Uterus (tissue), 3 donors: ENCODE measurements at regions not wholly inside any gene's neighbourhood (a gene's known extent, or its start where the extent isn't known, plus 50 kb on each side); places are given as distances from the start of the nearest gene placed in this dataset.

Source experiments
- DNase-seq, 2 donors: peaks; one replicate each; pipeline ENCODE4 v3.0.0-alpha.2; 2019 to 2020
- H3K27ac ChIP-seq, 2 donors: fragments of 200-600 bp; sonication (generic); 1 replicate in 1 of 2; 2 replicates in 1 of 2; pipeline ENCODE4 v1.5.1; 2016 to 2018
- H3K27me3 ChIP-seq, 2 donors: fragments of 200-600 bp; sonication (generic); one replicate each; pipeline ENCODE4 v1.5.1; 2018 to 2019; ENCODE audit warnings: control low read depth in 1 of 2
- H3K36me3 ChIP-seq, 2 donors: fragments of 200-600 bp; sonication (generic); one replicate each; pipeline ENCODE4 v1.5.1; 2019; ENCODE audit warnings: control low read depth in 1 of 2
- H3K4me1 ChIP-seq, 2 donors: fragments of 200-600 bp; sonication (generic); one replicate each; pipeline ENCODE4 v1.5.1; 2018 to 2019; ENCODE audit warnings: control low read depth in 1 of 2
- H3K4me3 ChIP-seq, 2 donors: fragments of 200-600 bp; sonication (generic); 1 replicate in 1 of 2; 2 replicates in 1 of 2; pipeline ENCODE4 v1.5.1; 2018 to 2019; ENCODE audit warnings: mild to moderate bottlenecking in 1 of 2
- H3K9me3 ChIP-seq, 2 donors: fragments of 200-600 bp; sonication (generic); one replicate each; pipeline ENCODE4 v1.5.1; 2019; ENCODE audit warnings: control low read depth in 1 of 2
- CTCF ChIP-seq, 4 experiments: fragments of 200-600 bp in 2 of 4; fragments of 450-650 bp in 2 of 4; sonication (generic) in 2 of 4; IDR thresholded peaks; one replicate each; pipeline ENCODE4 v1.5.1; 2016 to 2019; ENCODE audit warnings: antibody characterized with exemption in 4 of 4, mild to moderate bottlenecking in 2 of 4, moderate library complexity in 1 of 4
- POLR2A ChIP-seq, 2 donors: fragments of 450-650 bp; IDR thresholded peaks; one replicate each; pipeline ENCODE4 v1.6.1; 2016; ENCODE audit warnings: antibody characterized with exemption in 2 of 2, mild to moderate bottlenecking in 1 of 2, moderate library complexity in 1 of 2
- intact Hi-C: fragments of 100-400 bp; cut with DNase I; formaldehyde crosslinking; loops from one replicate; pipeline ENCODE4 v1.15.1; 2023; ENCODE audit warnings: low total_unique reads
- donor health status: DM: yes; HTN: yes; CAD: no.

- Histone ChIP-seq H3K4me3 (no peak overlapping the region), H3K4me1 (no peaks in the 10 kb centered on the region), H3K36me3 (no peaks in the 10 kb centered on the region), H3K27me3 (no peaks in the 10 kb centered on the region), H3K9me3 (no peaks in the 10 kb centered on the region), H3K27ac (no peak overlapping the region)
- intact Hi-C loops = no loop called here
- DNase-seq = no peak
- TF ChIP-seq CTCF (IDR thresholded peaks at IDR 0.05) = no peak
- no peak for TF ChIP-seq POLR2A (IDR thresholded peaks at IDR 0.05)
These were observed 256.5 kb upstream of the GRIA1 start for GRCh38 chr5:153233933-153234332.

- TF ChIP-seq CTCF (IDR thresholded peaks at IDR 0.05) = no peak
- no peak for TF ChIP-seq POLR2A (IDR thresholded peaks at IDR 0.05)
- no peaks in the 10 kb centered on the region for H3K4me1 ChIP-seq
- no peaks in the 10 kb centered on the region for H3K9me3 ChIP-seq
- H3K4me3 ChIP-seq = no peak overlapping the region
- no peaks in the 10 kb centered on the region for H3K27me3 ChIP-seq
- H3K36me3 ChIP-seq = no peaks in the 10 kb centered on the region
- no peak for DNase-seq
- H3K27ac ChIP-seq = no peak overlapping the region
- intact Hi-C loops = no loop called here
These were observed 254.2 kb upstream of the GRIA1 start for GRCh38 chr5:153236319-153236718.

GRCh38 chr5:153237671-153238332 lies 252.7 kb upstream of the GRIA1 start:
- no peak overlapping the region for H3K27ac ChIP-seq
- no peak for DNase-seq
- no peak for TF ChIP-seq POLR2A (IDR thresholded peaks at IDR 0.05)
- no peak for TF ChIP-seq CTCF (IDR thresholded peaks at IDR 0.05)
- H3K4me1 ChIP-seq = no peaks in the 10 kb centered on the region
- no peak overlapping the region for H3K4me3 ChIP-seq
- no peaks in the 10 kb centered on the region for H3K36me3 ChIP-seq
- no peaks in the 10 kb centered on the region for H3K27me3 ChIP-seq
- H3K9me3 ChIP-seq = no peaks in the 10 kb centered on the region
- intact Hi-C loops = no loop called here

GRCh38 chr5:153257381-153257780 lies 233.1 kb upstream of the GRIA1 start:
- no peaks in the 10 kb centered on the region for H3K4me1 ChIP-seq
- intact Hi-C loops = no loop called here
- no peak for DNase-seq
- H3K27me3 ChIP-seq = no peaks in the 10 kb centered on the region
- no peaks in the 10 kb centered on the region for H3K36me3 ChIP-seq
- TF ChIP-seq CTCF (IDR thresholded peaks at IDR 0.05) (no peak), POLR2A (IDR thresholded peaks at IDR 0.05) (no peak)
- no peaks in the 10 kb centered on the region for H3K9me3 ChIP-seq
- no peak overlapping the region for H3K4me3 ChIP-seq
- H3K27ac ChIP-seq = no peak overlapping the region

- Histone ChIP-seq H3K27me3 (no peaks in the 10 kb centered on the region), H3K4me1 (no peaks in the 10 kb centered on the region), H3K36me3 (no peaks in the 10 kb centered on the region), H3K9me3 (no peaks in the 10 kb centered on the region), H3K27ac (no peak overlapping the region), H3K4me3 (no peak overlapping the region)
- intact Hi-C loops = no loop called here
- no peak for DNase-seq
- TF ChIP-seq CTCF (IDR thresholded peaks at IDR 0.05) (no peak), POLR2A (IDR thresholded peaks at IDR 0.05) (no peak)
These were observed 232.0 kb upstream of the GRIA1 start for GRCh38 chr5:153258469-153258868.
